HG03060 (cell line): ENCODE measurements at regions not wholly inside any gene's neighbourhood (a gene's known extent, or its start where the extent isn't known, plus 50 kb on each side); places are given as distances from the start of the nearest gene placed in this dataset.

ENCODE experiments used
- ATAC-seq: cut with Tn5 transposase; IDR thresholded peaks from one replicate; pipeline ENCODE4 v1.9.1; 2021; ENCODE audit warnings: low read depth, moderate number of reproducible peaks; ENCODE audit not compliant: unreplicated experiment

- ATAC-seq = no peak
These were observed 75.4 kb upstream of the PACRGL start for GRCh38 chr4:20624793-20625374.

- no peak for ATAC-seq
These were observed 74.8 kb upstream of the PACRGL start for GRCh38 chr4:20625426-20625825.

- ATAC-seq = no peak
These were observed 73.8 kb upstream of the PACRGL start for GRCh38 chr4:20626326-20627005.

- no peak for ATAC-seq
These were observed 72.4 kb upstream of the PACRGL start for GRCh38 chr4:20627866-20628265.

- ATAC-seq = no peak
These were observed 70.8 kb upstream of the PACRGL start for GRCh38 chr4:20629186-20630106.

GRCh38 chr4:20638825-20639224, 61.4 kb upstream of the PACRGL start:
- ATAC-seq = no peak

- ATAC-seq = no peak
These were observed 60.9 kb upstream of the PACRGL start for GRCh38 chr4:20639346-20639745.

GRCh38 chr4:20640989-20641388, 59.3 kb upstream of the PACRGL start:
- no peak for ATAC-seq

GRCh38 chr4:20641976-20642375, 58.3 kb upstream of the PACRGL start:
- no peak for ATAC-seq

- ATAC-seq = no peak
These were observed 56.6 kb upstream of the PACRGL start for GRCh38 chr4:20643631-20644030.

- ATAC-seq = no peak
These were observed 55.0 kb upstream of the PACRGL start for GRCh38 chr4:20645236-20645635.

GRCh38 chr4:20646287-20646686, 54.0 kb upstream of the PACRGL start:
- no peak for ATAC-seq
